ENCODE measurements at regions not wholly inside any gene's neighbourhood (a gene's known extent, or its start where the extent isn't known, plus 50 kb on each side); places are given as distances from the start of the nearest gene placed in this dataset.

DNA sequence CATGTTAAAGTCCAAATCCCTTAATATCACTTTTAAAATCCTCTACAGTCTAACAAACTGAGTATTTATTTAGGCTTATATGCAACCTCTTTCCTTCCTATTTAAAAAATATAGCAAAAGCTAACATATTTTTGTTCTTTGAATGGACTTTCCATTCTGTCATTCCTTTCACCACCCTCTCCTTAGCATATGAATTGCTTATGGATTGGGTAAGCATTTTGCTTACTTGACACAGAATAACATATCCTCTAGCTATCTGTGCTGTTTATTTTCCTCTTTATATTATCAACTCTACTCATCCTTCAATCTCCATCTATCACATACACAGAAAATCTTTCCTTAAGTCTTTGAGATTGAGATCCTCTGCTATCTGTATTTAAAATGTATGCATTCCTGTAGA is 206.1 kb upstream of the NEIL3 start:
- TF ChIP-seq CTCF (IDR thresholded peaks at IDR 0.05; ENCODE audit: extremely low read depth in 1 of 2, insufficient read depth in 1 of 2, low read depth in 1 of 2, low read length in 2 of 2) (no peak), MYC (IDR thresholded peaks at IDR 0.05; ENCODE audit: low read depth, low read length) (no peak), POLR2A (IDR thresholded peaks at IDR 0.05; ENCODE audit: low read depth, low read length) (no peak), MAX (IDR thresholded peaks at IDR 0.05; ENCODE audit: insufficient read depth, insufficient read length) (no peak), POLR2AphosphoS5 (IDR thresholded peaks at IDR 0.05; ENCODE audit: insufficient read depth, low read depth, low read length) (no peak), EZH2 (IDR thresholded peaks at IDR 0.05; ENCODE audit: borderline replicate concordance, low read depth, low read length, severe bottlenecking) (no peak), GATA2 (IDR thresholded peaks at IDR 0.05; ENCODE audit: insufficient read depth, insufficient read length, low read depth, low read length) (no peak), FOS (IDR thresholded peaks at IDR 0.05; ENCODE audit: borderline replicate concordance, insufficient read depth, low read length) (no peak), JUN (IDR thresholded peaks at IDR 0.05; ENCODE audit: borderline replicate concordance, insufficient read depth, insufficient read length, low read depth) (no peak)
